ENCODE measurements at regions not wholly inside any gene's neighbourhood (a gene's known extent, or its start where the extent isn't known, plus 50 kb on each side); places are given as distances from the start of the nearest gene placed in this dataset.

DNA sequence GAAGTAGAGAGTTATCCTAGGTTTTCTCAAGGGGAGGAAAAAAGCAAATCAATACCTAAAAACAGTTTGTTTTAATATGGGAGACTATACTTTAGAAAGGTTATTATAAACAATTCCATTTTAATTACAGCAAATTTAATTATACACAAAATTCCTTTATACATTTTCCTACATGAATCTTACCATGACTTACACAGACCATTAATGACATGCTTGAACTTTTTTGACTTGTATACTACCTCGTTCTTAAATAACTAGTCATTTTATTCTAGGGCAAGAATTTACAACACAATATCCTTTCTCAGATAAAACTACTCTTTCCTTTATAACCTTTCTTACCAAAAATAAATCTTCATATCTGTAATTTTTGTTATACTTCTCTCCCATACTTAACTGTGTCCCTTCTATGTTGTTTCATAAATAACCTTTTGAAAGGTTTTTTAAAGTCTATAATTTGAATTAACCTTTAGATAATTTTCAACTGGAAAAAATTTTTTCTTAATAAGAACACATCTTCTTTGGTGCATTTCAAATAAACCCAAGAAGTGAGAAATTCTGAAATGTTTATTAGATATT, 729.4 kb downstream of the TENT5A start:
- TF ChIP-seq, protein P1, sequence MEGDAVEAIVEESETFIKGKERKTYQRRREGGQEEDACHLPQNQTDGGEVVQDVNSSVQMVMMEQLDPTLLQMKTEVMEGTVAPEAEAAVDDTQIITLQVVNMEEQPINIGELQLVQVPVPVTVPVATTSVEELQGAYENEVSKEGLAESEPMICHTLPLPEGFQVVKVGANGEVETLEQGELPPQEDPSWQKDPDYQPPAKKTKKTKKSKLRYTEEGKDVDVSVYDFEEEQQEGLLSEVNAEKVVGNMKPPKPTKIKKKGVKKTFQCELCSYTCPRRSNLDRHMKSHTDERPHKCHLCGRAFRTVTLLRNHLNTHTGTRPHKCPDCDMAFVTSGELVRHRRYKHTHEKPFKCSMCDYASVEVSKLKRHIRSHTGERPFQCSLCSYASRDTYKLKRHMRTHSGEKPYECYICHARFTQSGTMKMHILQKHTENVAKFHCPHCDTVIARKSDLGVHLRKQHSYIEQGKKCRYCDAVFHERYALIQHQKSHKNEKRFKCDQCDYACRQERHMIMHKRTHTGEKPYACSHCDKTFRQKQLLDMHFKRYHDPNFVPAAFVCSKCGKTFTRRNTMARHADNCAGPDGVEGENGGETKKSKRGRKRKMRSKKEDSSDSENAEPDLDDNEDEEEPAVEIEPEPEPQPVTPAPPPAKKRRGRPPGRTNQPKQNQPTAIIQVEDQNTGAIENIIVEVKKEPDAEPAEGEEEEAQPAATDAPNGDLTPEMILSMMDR (conservative IDR thresholded peaks at IDR 0.05), result no peak
- TF ChIP-seq ZFX (IDR thresholded peaks at IDR 0.05), result no peak
